Tibial nerve (tissue), 4 donors: ENCODE measurements at regions not wholly inside any gene's neighbourhood (a gene's known extent, or its start where the extent isn't known, plus 50 kb on each side); places are given as distances from the start of the nearest gene placed in this dataset.

ENCODE experiments used
- DNase-seq, 2 donors: peaks; one replicate each; pipeline ENCODE4 v3.0.0-alpha.2; 2019; ENCODE audit warnings: low spot score in 2 of 2
- H3K27ac ChIP-seq, 4 donors: fragments of 200-600 bp; sonication (generic) in 3 of 4; one replicate each; pipeline ENCODE4 v1.5.1; 2017 to 2019; ENCODE audit warnings: mild to moderate bottlenecking in 1 of 4
- H3K27me3 ChIP-seq, 2 donors: fragments of 200-600 bp; sonication (generic) in 1 of 2; one replicate each; pipeline versions ENCODE4 v1.5.1 to v1.6.0; 2017 to 2019
- H3K36me3 ChIP-seq, 3 donors: fragments of 200-600 bp; sonication (generic); one replicate each; pipeline ENCODE4 v1.5.1; 2018 to 2019
- H3K4me1 ChIP-seq, 4 donors: fragments of 200-600 bp; sonication (generic) in 3 of 4; one replicate each; pipeline ENCODE4 v1.5.1; 2017 to 2019
- H3K4me3 ChIP-seq, 4 donors: fragments of 200-600 bp; sonication (generic) in 3 of 4; one replicate each; pipeline ENCODE4 v1.5.1; 2017 to 2019; ENCODE audit warnings: mild to moderate bottlenecking in 1 of 4, moderate library complexity in 1 of 4
- H3K9me3 ChIP-seq, 4 donors: fragments of 200-600 bp; sonication (generic) in 3 of 4; one replicate each; pipeline ENCODE4 v1.5.1; 2017 to 2019
- CTCF ChIP-seq, 5 experiments: fragments of 200-600 bp in 3 of 5; fragments of 450-650 bp in 2 of 5; sonication (generic) in 3 of 5; IDR thresholded peaks; one replicate each; pipeline ENCODE4 v1.5.1; 2016 to 2019; ENCODE audit warnings: antibody characterized with exemption in 5 of 5, mild to moderate bottlenecking in 3 of 5, moderate library complexity in 2 of 5
- EP300 ChIP-seq, 2 donors: sonication (generic); formaldehyde crosslinking; IDR thresholded peaks; one replicate each; pipeline ENCODE4 v1.6.1; 2017; ENCODE audit warnings: antibody characterized with exemption in 2 of 2, mild to moderate bottlenecking in 1 of 2
- POLR2A ChIP-seq, 2 donors: fragments of 450-650 bp; IDR thresholded peaks; one replicate each; pipeline ENCODE4 v1.6.1; 2017; ENCODE audit warnings: antibody characterized with exemption in 2 of 2, mild to moderate bottlenecking in 2 of 2, moderate library complexity in 2 of 2
- WGBS, 2 donors: methylation state at CpG; one replicate each; pipeline ENCODE4 v1.1.5; 2018; 5-methylcytosine and 5-hydroxymethylcytosine counted together

GRCh38 chr5:105529851-105530250 is 1967.3 kb upstream of the NUDT12 start:
- no peaks in the 10 kb centered on the region for H3K36me3 ChIP-seq
- H3K4me1 ChIP-seq: no peaks in the 10 kb centered on the region
- no peaks in the 10 kb centered on the region for H3K27me3 ChIP-seq
- H3K27ac ChIP-seq: no peak overlapping the region
- no peak for DNase-seq
- H3K4me3 ChIP-seq: no peak overlapping the region
- 72 to 77% methylated on average over 5 of the region's 5 CpGs for WGBS, 2 donors
- TF ChIP-seq POLR2A (IDR thresholded peaks at IDR 0.05): no peak
- TF ChIP-seq CTCF (IDR thresholded peaks at IDR 0.05): no peak
- TF ChIP-seq EP300 (IDR thresholded peaks at IDR 0.05): no peak
- peaks cover 0 to 17% (median 0%) of the 10 kb centered on the region in 4 donors for H3K9me3 ChIP-seq

- H3K4me1 ChIP-seq: no peaks in the 10 kb centered on the region
- WGBS, 2 donors: 75 to 81% methylated on average over 2 of the region's 2 CpGs
- no peak for DNase-seq
Measured at GRCh38 chr5:105508519-105508918, 1945.9 kb upstream of the NUDT12 start.

GRCh38 chr5:105506692-105507277 is 1944.2 kb upstream of the NUDT12 start:
- H3K27ac ChIP-seq: no peak overlapping the region
- no peaks in the 10 kb centered on the region for H3K36me3 ChIP-seq
- no peaks in the 10 kb centered on the region for H3K4me1 ChIP-seq
- 54 to 66% methylated on average over 2 of the region's 2 CpGs for WGBS, 2 donors
- H3K27me3 ChIP-seq: no peaks in the 10 kb centered on the region
- TF ChIP-seq CTCF (IDR thresholded peaks at IDR 0.05) (no peak), EP300 (IDR thresholded peaks at IDR 0.05) (no peak), POLR2A (IDR thresholded peaks at IDR 0.05) (no peak)
- H3K9me3 ChIP-seq: no peaks in the 10 kb centered on the region
- no peak for DNase-seq
- no peak overlapping the region for H3K4me3 ChIP-seq

More at GRCh38 chr5:105508519-105508918, 1945.9 kb upstream of the NUDT12 start:
- H3K27me3 ChIP-seq: no peaks in the 10 kb centered on the region
- no peak overlapping the region for H3K4me3 ChIP-seq
- TF ChIP-seq EP300 (IDR thresholded peaks at IDR 0.05) (no peak), CTCF (IDR thresholded peaks at IDR 0.05) (no peak), POLR2A (IDR thresholded peaks at IDR 0.05) (no peak)
- no peaks in the 10 kb centered on the region for H3K36me3 ChIP-seq
- no peak overlapping the region for H3K27ac ChIP-seq
- no peaks in the 10 kb centered on the region for H3K9me3 ChIP-seq

- no peaks in the 10 kb centered on the region for H3K27me3 ChIP-seq
- H3K4me1 ChIP-seq: no peaks in the 10 kb centered on the region
- H3K36me3 ChIP-seq: no peaks in the 10 kb centered on the region
- H3K4me3 ChIP-seq: no peak overlapping the region
- TF ChIP-seq EP300 (IDR thresholded peaks at IDR 0.05): no peak
- no peak for TF ChIP-seq POLR2A (IDR thresholded peaks at IDR 0.05)
- no peak for TF ChIP-seq CTCF (IDR thresholded peaks at IDR 0.05)
- no peaks in the 10 kb centered on the region for H3K9me3 ChIP-seq
- no peak overlapping the region for H3K27ac ChIP-seq
- 55 to 61% methylated on average over 1 of the region's 1 CpG for WGBS, 2 donors
- DNase-seq: no peak
Measured at GRCh38 chr5:105503950-105504349, 1941.4 kb upstream of the NUDT12 start.

GRCh38 chr5:105501315-105501714 is 1938.7 kb upstream of the NUDT12 start:
- H3K36me3 ChIP-seq: no peaks in the 10 kb centered on the region
- no peaks in the 10 kb centered on the region for H3K9me3 ChIP-seq
- no peak for TF ChIP-seq CTCF (IDR thresholded peaks at IDR 0.05)
- TF ChIP-seq EP300 (IDR thresholded peaks at IDR 0.05): no peak
- no peak for TF ChIP-seq POLR2A (IDR thresholded peaks at IDR 0.05)
- no peak overlapping the region for H3K4me3 ChIP-seq
- H3K27me3 ChIP-seq: no peaks in the 10 kb centered on the region
- no peaks in the 10 kb centered on the region for H3K4me1 ChIP-seq
- no peak overlapping the region for H3K27ac ChIP-seq
- DNase-seq: no peak
- WGBS, 2 donors: 70 to 76% methylated on average over 1 of the region's 1 CpG
